GM19328 (cell line): ENCODE measurements at regions not wholly inside any gene's neighbourhood (a gene's known extent, or its start where the extent isn't known, plus 50 kb on each side); places are given as distances from the start of the nearest gene placed in this dataset.

Experiments used
- ATAC-seq: cut with Tn5 transposase; IDR thresholded peaks from one replicate; pipeline ENCODE4 v1.9.1; 2021; ENCODE audit warnings: mild to moderate bottlenecking, moderate library complexity; ENCODE audit not compliant: unreplicated experiment

- no peak for ATAC-seq
These were observed 607.4 kb upstream of the FAM241A start for GRCh38 chr4:111537871-111538270.

GRCh38 chr4:111540671-111541070, 604.6 kb upstream of the FAM241A start:
- no peak for ATAC-seq

- no peak for ATAC-seq
These were observed 603.2 kb upstream of the FAM241A start for GRCh38 chr4:111542056-111542455.

- no peak for ATAC-seq
These were observed 598.4 kb upstream of the FAM241A start for GRCh38 chr4:111546881-111547280.

GRCh38 chr4:111556141-111556781, 589.0 kb upstream of the FAM241A start:
- no peak for ATAC-seq

GRCh38 chr4:111556851-111557250, 588.4 kb upstream of the FAM241A start:
- ATAC-seq = no peak

GRCh38 chr4:111562826-111563225, 582.4 kb upstream of the FAM241A start:
- no peak for ATAC-seq

- no peak for ATAC-seq
These were observed 572.8 kb upstream of the FAM241A start for GRCh38 chr4:111572470-111572869.

GRCh38 chr4:111573386-111573785, 571.9 kb upstream of the FAM241A start:
- ATAC-seq = no peak

- ATAC-seq = no peak
These were observed 565.5 kb upstream of the FAM241A start for GRCh38 chr4:111579767-111580166.

GRCh38 chr4:111595456-111595855, 549.8 kb upstream of the FAM241A start:
- ATAC-seq = no peak

- no peak for ATAC-seq
These were observed 548.8 kb upstream of the FAM241A start for GRCh38 chr4:111596491-111596890.

GRCh38 chr4:111601671-111602070, 543.6 kb upstream of the FAM241A start:
- no peak for ATAC-seq

- no peak for ATAC-seq
These were observed 542.4 kb upstream of the FAM241A start for GRCh38 chr4:111602848-111603247.

GRCh38 chr4:111605111-111605510, 540.1 kb upstream of the FAM241A start:
- ATAC-seq = no peak

- no peak for ATAC-seq
These were observed 534.6 kb upstream of the FAM241A start for GRCh38 chr4:111610681-111611080.

- no peak for ATAC-seq
These were observed 526.3 kb upstream of the FAM241A start for GRCh38 chr4:111618908-111619307.

- ATAC-seq = no peak
These were observed 516.8 kb upstream of the FAM241A start for GRCh38 chr4:111628437-111628836.

GRCh38 chr4:111630705-111631104, 514.5 kb upstream of the FAM241A start:
- ATAC-seq = no peak

- ATAC-seq = no peak
These were observed 513.8 kb upstream of the FAM241A start for GRCh38 chr4:111631215-111631999.

- no peak for ATAC-seq
These were observed 512.6 kb upstream of the FAM241A start for GRCh38 chr4:111632641-111633151.

GRCh38 chr4:111633663-111634266, 511.5 kb upstream of the FAM241A start:
- ATAC-seq = no peak
